SK-N-MC (cell line): ENCODE measurements at regions not wholly inside any gene's neighbourhood (a gene's known extent, or its start where the extent isn't known, plus 50 kb on each side); places are given as distances from the start of the nearest gene placed in this dataset.
"Not testable (repeated sequence)": the region's sequence is repeated elsewhere in the genome, so short reads cannot be mapped to it uniquely, and the experiment has no call there.

Source experiments
- FOXP2 ChIP-seq: optimal IDR thresholded peaks from 2 replicates; pipeline ENCODE3; 2011; ENCODE audit warnings: mild to moderate bottlenecking, moderate library complexity; ENCODE audit not compliant: insufficient read depth; ENCODE audit errors: extremely low read length, control extremely low read depth
- POLR2AphosphoS5 ChIP-seq: IDR thresholded peaks from 2 replicates; pipeline ENCODE4 v1.6.1; 2012; ENCODE audit warnings: mild to moderate bottlenecking, low read depth, low read length, borderline replicate concordance

- TF ChIP-seq POLR2AphosphoS5, FOXP2: not testable (repeated sequence)
Observed at GRCh38 chr12:8389296-8389695, 66.5 kb upstream of the CLEC6A start.
